ENCODE measurements at regions not wholly inside any gene's neighbourhood (a gene's known extent, or its start where the extent isn't known, plus 50 kb on each side); places are given as distances from the start of the nearest gene placed in this dataset.

- DNase-seq (ENCODE audit: low read depth, low spot score) (no peak), FAIRE-seq (no peak)
- no peaks in the 10 kb centered on the region for H4K20me1 ChIP-seq (replicated peaks; ENCODE audit: control insufficient read depth, extremely low read depth, insufficient read depth, low read length)
- no peak overlapping the region for H3K4me2 ChIP-seq (ENCODE audit: insufficient read depth, low read length)
- H3K27me3 ChIP-seq (ENCODE audit: control insufficient read depth in 2 of 2, insufficient read depth in 2 of 2, low read length in 2 of 2) = no peaks in the 10 kb centered on the region
- no TSS peak for BruUV-seq (replicated peaks)
- no peak overlapping the region for H3K9ac ChIP-seq (replicated peaks; ENCODE audit: extremely low read depth, insufficient read depth, low read length)
- no peaks in the 10 kb centered on the region for H3K79me2 ChIP-seq (ENCODE audit: control insufficient read depth, insufficient read depth, low read length)
- no peaks in the 10 kb centered on the region for H3K4me1 ChIP-seq (ENCODE audit: control insufficient read depth, extremely low read depth, insufficient read depth, low read length)
- POLR2A ChIA-PET = no interaction called here
- intact Hi-C loops (cut with micrococcal nuclease) = no loop called here
- H2AFZ ChIP-seq (ENCODE audit: low read depth, low read length) = no peak overlapping the region
- no peaks in the 10 kb centered on the region for H3K36me3 ChIP-seq (ENCODE audit: control insufficient read depth in 2 of 2, extremely low read depth in 1 of 2, insufficient read depth in 2 of 2, low read length in 2 of 2)
- H3K4me3 ChIP-seq (replicated peaks in 1 of 3; ENCODE audit: insufficient read depth in 1 of 3, low read depth in 1 of 3, low read length in 3 of 3) = no peak overlapping the region
- no peak overlapping the region for H3K27ac ChIP-seq (ENCODE audit: insufficient read depth, low read depth, low read length)
- no peak for TF ChIP-seq POLR2A (IDR thresholded peaks at IDR 0.05; ENCODE audit: low read depth, low read length)
- TF ChIP-seq MYC (IDR thresholded peaks at IDR 0.05; ENCODE audit: low read depth, low read length) = no peak
- TF ChIP-seq CTCF (IDR thresholded peaks at IDR 0.05; ENCODE audit: extremely low read depth in 1 of 2, insufficient read depth in 1 of 2, low read depth in 1 of 2, low read length in 2 of 2) = no peak
- no peak for TF ChIP-seq EZH2 (IDR thresholded peaks at IDR 0.05; ENCODE audit: borderline replicate concordance, low read depth, low read length, severe bottlenecking)
- no peak for TF ChIP-seq MAX (IDR thresholded peaks at IDR 0.05; ENCODE audit: insufficient read depth, insufficient read length)
- no peak for TF ChIP-seq JUN (IDR thresholded peaks at IDR 0.05; ENCODE audit: borderline replicate concordance, insufficient read depth, insufficient read length, low read depth)
- no peak for TF ChIP-seq FOS (IDR thresholded peaks at IDR 0.05; ENCODE audit: borderline replicate concordance, insufficient read depth, low read length)
- TF ChIP-seq POLR2AphosphoS5 (IDR thresholded peaks at IDR 0.05; ENCODE audit: insufficient read depth, low read depth, low read length) = no peak
- no peak for TF ChIP-seq GATA2 (IDR thresholded peaks at IDR 0.05; ENCODE audit: insufficient read depth, insufficient read length, low read depth, low read length)
- H3K9me1 ChIP-seq (replicated peaks; ENCODE audit: control insufficient read depth, extremely low read depth, insufficient read depth, low read length) = no peaks in the 10 kb centered on the region
- peaks cover 5% of the 10 kb centered on the region for H3K9me3 ChIP-seq (replicated peaks; ENCODE audit: control insufficient read depth, insufficient read depth, low read length)
- CTCF ChIA-PET = no interaction called here
- dilution Hi-C loops (cut with MboI; ENCODE audit: extremely low pct_ligation_motif_present, low sequenced_read_pairs) = no loop called here
These were observed 101.1 kb upstream of the MYO16 start for GRCh38 chr13:108528303-108528702.
